GM19238 (cell line): ENCODE measurements at regions not wholly inside any gene's neighbourhood (a gene's known extent, or its start where the extent isn't known, plus 50 kb on each side); places are given as distances from the start of the nearest gene placed in this dataset.
"Not testable (repeated sequence)": the region's sequence is repeated elsewhere in the genome, so short reads cannot be mapped to it uniquely, and the experiment has no call there.

Source experiments
- DNase-seq: peaks from one replicate; pipeline ENCODE4 v3.0.0; 2011; ENCODE audit warnings: low spot score; ENCODE audit not compliant: insufficient read length

DNA sequence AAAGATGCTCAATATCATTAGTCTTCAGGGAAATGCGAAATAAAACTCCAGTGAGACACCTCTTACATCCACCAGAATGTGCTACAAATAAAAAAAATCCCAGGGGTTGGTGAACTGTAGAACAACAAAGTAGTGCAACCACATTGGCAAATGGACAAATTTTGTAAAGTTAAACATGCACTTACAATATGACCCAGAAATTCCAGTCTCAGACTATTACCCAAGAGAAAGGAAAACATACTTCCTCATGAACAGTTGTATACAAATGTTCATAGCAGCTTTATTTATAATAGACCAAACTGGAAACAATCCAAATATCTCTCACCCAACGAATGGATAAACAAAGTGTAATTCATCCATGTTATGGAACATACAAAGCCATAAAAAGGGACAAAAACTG is 239.5 kb downstream of the ABCC12 start:
- no peak for DNase-seq

DNA sequence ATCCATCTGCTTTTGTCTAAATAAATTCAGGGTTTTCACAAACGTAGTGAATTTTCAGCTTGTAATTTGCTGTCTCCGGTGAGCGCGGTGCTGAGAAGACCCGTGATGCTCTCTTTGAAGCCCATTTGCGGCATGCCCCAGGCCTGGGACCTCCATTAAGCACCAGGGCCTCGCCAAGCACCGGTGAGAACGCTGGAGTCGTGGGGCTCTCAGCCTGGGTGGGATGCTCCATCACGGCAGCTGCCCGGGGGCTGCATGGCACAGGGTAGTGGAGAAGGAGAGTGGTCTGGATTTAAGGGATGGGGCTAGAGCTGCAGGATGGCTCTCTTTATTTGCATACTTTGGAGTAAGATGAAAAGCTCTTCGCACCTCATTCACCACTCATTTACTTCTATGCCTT is 248.7 kb downstream of the ABCC12 start:
- DNase-seq: no peak

DNA sequence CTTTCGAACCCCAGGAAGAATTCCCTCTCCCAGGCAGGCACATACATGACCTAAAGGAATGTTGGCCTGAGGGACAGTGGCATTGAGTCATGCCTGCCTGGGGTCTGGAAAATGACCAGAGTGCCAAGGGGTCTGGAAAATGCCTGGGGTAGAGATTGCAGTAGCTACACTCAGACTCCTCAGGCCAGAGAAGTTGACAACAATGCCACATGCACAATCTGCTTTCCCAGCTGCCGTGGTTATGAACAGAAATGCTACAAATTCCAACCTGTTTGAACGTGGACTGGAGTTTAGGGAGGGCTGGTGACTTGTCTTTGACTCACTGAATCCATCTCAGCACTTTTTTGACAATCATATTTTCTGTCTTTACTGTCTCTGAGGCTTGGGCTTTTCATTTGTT is 250.0 kb downstream of the ABCC12 start:
- no peak for DNase-seq

DNA sequence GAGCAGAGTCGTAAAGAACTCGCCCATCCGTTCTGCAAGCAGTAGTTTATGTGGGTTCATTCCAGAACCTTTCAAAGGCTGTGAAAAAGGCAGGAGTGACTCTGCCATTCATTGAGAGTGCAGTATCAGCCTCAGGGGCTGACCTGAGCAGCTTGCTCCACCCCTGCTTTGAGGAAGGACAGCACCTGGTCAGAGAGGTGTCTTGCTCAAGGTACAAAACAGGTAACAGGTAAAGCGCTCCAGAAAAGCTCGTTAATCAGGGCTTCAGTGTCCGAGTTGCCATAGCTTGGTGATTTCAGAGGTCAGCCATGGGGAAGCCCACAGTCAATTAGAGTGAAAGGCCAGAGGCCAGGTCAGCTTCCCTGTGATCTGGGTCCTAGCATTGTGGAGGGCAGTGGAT is 251.1 kb downstream of the ABCC12 start:
- no peak for DNase-seq

DNA sequence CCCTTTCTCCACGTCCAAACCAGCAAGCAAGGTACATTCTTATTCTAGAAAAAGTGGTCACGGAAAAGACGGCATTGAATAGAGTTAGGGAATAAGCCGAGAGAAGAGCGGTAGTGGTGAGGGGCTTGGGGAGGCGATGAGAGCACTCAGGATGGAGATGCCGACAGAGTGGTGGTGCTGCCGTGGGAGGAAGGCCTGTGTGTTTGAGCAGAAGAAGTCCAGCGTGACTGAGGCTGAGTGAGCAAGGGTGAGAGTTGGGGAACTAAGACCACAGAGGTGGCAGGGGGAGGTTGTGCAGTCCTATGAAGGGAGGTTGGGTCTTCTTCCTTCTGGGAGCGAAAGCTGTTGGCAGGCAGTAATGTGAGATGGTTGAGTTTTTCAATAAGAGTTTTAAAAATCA is 252.3 kb downstream of the ABCC12 start:
- no peak for DNase-seq

DNA sequence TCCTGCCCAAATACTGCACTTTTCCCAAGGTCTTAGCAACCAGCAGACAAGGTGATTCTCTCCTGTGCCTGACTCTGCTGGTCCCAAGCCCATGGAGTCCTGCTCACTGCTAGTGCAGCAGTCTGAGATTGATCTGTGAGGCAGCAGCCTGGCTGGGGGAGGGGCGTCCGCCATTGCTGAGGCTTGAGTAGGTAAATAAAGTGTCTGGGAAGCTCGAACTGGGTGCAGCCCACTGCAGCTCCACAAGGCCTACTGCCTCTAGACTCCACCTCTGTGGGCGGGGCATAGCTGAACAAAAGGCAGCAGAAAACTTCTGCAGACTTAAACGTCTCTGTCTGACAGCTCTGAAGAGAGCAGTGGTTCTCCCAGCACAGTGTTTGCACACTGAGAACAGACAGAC is 258.7 kb downstream of the ABCC12 start:
- DNase-seq: not testable (repeated sequence)

DNA sequence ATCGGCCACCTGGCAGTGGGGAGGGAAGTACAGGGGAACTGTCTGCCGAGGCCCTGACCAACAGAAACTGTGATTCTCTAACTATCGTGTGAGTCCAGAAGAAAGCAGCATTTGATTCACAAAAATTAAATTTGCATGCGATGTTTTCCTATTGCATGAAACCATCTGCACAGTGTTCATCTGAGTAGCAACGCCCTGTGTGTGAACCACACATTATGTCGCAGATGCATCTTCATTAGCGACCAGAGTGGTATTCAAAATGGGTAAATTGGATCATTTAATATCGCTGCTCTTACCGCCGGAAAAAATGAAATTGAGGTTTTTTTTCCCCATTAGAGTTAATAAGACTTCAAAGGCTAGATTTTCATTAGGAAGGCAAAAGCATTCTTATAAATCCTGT is 260.6 kb downstream of the ABCC12 start:
- no peak for DNase-seq

DNA sequence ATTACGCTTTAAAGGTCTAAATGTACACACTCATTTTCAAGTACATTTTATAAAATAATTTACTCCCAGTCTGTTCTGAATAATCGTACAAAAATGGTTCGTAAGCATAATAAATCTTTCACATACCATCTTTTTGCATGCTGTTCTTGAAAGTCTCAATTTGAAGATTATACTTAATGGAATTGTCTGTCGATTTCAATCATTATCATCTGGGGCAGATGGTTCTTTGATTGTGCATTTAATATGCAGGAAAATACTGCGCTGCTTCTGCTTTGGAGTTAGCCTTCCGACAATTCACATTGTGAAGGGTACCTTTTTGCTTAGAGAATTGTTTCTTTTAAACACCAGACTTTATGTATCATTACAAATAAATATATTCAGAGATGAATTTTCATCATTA is 262.8 kb downstream of the ABCC12 start:
- no peak for DNase-seq

DNA sequence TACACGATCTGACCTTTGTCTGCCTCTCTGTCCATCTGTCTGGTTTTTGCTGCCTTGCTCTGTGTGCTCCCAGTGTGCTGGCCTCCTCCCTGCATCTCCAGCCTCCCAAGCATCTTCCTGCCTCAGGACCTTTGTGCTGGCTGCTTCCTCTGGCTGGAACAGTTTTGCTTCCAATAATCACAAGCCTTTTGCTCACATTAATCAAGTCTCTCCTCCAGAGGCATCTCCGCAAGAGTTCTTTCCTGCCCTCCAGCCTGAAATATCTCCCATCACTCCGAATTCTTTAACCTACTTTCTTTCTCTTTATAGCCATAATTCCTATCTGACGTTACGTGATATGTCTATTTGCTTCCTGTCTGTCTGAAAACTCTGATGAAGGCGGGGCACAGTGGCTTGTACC is 267.1 kb downstream of the ABCC12 start:
- no peak for DNase-seq

DNA sequence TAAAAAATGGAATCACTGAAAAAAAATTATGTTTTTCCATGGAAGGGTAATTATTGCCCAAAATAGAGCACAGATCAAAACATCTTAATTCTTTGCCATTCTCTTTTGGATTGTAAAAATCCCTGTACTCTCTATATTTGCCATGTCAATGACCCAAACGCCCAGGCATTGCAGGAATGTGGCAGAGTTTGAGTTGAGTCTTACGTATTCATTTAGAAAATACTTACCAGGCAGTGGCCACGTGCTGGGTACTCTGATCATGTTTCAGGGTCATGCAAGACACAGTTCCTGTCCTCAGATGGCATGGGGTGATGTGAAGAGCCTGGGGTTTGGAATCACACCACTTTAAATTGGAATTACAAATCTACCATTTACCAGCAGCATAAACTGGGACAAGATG is 267.7 kb downstream of the ABCC12 start:
- DNase-seq: no peak

DNA sequence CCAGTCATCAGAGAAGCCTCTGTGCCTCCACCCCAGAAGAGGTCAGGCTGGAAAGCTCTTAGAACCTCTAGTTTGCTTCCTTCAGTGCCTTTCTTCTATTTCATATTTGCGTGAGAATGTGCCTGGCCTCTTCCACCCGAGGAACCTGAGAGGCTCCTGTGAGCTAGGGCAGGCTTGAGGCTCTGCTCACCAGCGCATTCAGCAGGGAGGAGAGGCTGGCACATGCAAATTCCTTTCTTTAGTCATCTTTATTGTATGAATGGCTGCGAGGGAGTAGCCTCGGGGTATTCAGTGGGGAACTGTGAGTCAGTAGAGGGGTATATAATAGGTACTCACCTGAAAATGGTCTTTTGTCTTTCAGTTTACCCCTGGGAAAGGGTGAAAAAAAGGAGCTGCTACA is 268.3 kb downstream of the ABCC12 start:
- DNase-seq: no peak

DNA sequence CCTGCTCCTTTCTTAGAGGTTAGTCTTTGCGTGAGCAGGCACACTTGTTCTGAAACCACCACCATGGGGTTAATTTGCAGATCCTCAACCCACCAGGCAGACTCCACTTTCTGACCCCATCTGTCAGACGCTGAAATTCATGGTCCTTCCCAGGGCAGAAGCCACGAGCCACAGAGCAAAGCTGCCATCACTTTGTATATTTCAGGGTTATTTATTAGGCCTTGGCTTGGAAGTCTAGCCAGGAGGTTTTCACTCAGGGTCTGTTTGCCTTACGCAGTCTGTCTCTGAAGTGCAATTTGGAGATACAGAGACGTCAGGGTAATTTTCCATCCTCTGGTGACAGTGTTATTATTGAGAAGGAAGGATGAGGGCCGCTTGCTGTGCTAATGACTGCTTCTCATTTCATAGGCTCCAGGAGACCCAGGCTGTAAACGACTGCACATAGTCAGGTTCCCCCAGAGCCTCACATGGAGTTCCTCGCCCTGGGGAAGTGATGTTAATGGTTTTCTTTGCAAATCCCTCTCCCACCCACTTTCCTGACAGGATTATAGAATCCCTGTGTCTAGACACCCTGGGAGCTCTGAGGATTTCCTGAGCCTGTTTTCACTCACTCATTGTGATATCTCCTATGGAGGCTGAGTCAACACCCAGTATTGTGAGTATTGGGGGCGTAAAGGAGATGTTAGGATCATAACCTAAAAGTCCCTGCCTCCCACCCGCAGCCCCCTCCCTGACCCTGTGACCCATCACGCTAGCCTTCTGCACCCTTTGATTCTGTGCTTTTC is 269.0 kb downstream of the ABCC12 start:
- DNase-seq: no peak

DNA sequence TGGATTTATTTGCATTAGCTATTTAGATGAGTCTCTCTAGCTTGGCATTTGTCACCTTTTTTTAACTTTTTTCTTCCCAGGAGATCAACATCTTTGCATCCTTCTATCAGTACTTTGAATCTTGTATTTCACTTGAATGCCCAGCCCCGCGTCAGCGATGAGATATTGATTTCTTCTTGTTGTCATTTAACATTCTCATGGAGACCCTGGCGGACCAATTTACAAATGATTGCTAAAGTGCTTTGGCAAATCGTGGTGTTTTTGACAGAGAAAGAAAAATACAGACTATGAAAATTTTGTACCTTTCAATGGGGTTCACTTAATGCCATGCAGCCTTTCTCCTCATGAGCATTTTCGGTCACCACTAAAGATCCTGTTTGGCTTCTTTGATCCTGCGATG is 269.7 kb downstream of the ABCC12 start:
- no peak for DNase-seq

DNA sequence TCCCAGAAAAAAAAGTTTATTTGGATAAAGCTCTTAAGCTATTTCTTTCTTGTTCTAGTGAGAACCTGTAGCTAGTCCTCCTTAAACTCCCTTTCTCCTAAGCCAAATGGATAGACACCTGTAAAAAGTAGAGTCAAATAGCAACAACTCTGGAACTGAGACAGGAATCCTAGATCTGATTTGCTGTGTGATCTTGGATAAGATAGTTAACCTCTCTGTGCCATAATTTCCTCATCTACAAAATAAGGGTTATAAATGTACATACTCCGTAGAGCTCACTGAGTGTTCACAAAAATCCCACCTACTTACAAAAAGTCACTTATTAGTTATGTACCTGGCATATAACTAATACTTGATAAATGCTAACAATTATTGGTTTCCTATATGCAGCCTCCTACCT is 270.3 kb downstream of the ABCC12 start:
- DNase-seq: no peak

DNA sequence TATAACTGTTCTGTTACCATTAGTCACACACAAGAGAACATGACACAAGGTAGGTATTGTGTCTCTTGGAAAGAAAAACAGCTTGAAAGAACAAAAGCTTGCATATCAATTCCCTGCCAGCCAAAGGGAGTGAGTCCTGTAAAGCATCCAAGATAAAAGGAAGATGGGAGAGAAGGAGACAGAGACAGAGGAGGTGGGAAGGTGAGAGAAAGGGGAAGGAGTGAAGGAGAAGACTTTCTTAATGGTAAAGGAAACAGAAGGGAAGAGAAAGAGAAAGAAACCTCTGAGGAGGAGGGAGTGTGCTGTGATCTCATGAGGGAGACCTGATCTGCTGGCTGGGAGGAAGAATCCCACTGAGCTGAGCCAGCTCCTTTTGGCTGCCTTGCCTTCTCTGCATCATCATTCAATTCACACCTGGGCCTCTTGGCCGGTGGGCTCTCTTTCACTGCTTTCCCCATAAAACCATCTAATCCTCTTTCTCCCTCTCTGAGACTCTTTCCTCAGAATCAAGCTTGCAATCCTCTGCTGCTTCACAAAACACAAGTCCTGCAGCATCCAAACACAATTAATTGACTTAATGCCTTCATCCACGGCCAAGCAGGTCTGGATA is 271.6 kb downstream of the ABCC12 start:
- DNase-seq: no peak

DNA sequence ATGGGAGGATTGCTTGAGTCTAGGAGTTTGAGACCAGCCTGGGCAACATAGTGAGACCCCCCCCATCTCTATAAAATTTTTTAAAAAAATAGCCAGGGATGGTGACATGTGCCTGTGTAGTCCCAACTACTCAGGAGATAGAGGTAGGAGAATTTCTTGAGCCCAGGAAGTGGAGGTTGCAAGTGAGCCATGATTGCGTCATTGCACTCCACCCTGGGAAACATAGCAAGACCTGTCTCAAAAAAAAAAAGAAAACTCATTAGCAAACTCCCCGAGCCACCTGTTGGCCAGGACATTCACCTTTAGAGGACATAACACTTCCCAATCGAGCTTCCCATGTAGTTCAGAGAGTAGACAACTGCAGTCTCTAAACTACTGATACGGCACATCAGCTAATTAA is 274.2 kb downstream of the ABCC12 start:
- no peak for DNase-seq

DNA sequence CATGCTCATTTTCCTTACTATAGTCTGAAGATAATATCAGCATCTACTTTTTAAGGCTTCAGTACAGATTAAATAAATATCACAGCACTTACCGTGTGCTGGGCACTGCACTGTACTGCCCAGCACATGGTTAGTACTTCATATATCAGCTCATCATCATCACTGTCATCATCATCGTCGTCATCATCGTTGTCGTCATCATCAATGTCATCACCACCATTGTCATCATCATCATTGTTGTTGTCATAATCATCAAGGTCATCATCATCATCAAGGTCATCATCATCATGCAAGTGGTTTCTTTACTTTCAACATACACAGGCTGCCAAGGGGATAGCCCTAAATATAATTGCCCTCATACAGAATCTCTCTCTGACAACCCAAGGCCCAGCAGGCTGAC is 275.1 kb downstream of the ABCC12 start:
- no peak for DNase-seq

DNA sequence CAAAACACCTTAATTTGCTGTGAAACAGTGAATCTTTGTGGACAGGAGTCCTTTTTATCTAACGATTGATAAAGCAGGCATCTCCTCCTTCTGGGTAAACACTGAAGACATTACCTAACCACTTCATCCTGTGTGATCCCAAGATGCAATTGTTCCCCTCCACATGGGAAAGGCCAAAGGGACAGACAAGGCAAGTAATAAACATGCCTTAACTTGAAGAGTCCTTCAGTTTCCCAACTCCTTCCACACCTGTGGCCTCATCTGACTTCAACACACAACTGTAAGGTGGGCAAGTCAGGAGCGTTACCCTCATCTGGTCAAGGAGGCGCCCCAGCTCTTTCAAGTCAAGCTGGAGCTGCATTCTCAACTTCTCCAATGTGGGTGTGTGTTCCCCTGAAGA is 278.6 kb downstream of the ABCC12 start:
- DNase-seq: no peak

DNA sequence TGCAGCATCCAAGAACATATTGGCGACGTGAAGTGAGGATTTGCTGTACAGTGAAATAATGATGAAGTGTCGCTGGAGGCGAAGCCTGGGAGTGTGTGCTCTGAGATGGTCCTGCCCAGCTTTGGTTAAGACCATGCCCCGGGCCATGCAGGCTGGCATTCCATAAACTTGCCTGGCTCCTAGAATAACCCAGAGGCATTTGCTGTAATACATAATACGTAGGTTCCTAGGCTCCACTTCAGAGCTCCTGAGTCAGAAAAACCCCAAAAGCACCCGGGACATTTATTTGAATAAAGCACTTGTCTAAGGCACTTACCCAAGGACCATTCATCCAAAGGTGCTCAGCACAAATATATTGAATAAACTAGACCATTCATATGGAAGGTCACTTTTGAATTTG is 279.3 kb downstream of the ABCC12 start:
- DNase-seq: no peak

DNA sequence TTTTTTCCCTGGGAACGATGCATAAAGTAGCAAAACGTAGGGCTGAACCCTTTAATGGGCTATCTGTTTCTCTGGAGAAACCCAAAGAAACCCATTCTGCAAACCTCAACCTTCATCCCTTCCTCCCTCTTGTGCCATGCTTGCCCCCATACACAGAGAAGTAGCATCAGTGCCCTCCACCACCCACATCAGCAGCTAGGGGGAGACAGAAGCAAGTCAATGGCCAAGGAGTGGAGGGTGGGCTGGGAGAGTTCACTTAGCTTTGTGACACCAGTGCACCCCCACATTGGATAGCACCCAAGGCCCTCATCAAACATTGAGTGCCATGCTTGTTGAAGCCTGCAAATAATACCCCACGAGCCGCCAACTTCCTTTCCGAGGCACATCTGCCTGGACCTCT is 282.4 kb downstream of the ABCC12 start:
- DNase-seq: no peak

DNA sequence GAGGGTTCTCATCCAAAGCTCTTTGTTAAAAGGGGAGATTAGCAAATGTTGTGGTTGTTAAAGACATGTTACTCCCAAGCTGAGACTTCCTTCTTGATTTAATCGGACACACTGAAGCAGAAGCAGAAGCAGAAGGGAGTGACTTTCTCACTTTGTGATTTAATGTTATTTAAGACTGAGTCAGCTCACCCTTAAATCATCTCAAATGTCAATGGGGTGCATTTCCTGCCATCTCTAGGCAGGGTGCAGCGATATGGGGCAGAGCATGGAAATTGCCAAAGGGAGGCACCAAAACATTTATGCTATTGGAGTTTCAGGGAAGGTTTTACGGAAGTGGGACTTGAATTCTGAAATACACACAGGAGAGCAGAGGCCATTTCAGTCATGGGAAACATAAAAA is 283.6 kb downstream of the ABCC12 start:
- DNase-seq: no peak

DNA sequence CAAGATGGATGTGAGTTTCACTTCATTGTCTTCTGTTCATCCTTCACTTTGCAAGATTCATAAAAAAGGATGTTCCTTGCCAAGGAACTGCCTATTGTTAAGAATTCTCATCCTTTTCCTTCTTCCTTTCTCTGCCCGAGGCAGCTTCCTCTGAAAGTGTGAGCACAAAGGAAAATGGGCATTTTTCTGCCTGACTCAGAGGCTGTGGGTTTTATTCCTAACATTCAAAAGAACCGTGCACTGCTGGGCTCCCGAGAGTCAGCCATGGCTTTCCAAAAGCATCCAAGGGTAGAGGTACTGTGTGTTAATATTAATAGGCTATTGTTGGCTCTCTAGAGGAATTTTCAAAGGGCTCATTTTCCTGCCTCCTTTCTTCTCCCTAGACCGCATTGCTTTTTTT is 289.4 kb downstream of the ABCC12 start:
- DNase-seq: no peak

DNA sequence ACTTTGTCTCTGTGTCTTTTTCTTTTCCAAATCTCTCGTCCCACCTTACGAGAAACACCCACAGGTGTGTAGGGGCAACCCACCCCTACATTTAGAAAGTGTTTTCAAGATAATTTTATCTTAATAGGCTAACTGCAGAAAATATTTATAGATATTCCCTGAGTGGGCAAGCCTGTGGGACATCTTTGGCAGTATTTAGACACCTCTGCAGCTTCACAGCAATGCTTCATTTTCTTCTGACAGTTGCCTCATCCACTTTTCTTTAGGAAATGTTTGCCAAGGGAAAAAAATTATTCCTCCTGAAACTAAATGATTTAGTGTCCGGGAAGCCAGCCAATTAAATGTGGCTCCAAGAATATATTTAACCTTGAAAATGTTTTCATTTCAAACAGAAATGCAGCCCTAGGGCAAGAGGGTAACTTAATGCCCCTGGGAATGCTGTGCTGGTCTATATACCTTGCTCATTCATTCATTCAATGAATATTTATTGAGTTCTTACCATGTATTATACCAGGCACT is 290.4 kb downstream of the ABCC12 start:
- DNase-seq: no peak
